GM12874 (cell line): ENCODE measurements at regions not wholly inside any gene's neighbourhood (a gene's known extent, or its start where the extent isn't known, plus 50 kb on each side); places are given as distances from the start of the nearest gene placed in this dataset.

Experiments
- TF ChIP-seq, protein P1 (sequence below): IDR thresholded peaks from 2 replicates; pipeline ENCODE4 v1.5.1; 2011; ENCODE audit warnings: low read depth, mild to moderate bottlenecking, control low read depth, low read length, moderate library complexity; ENCODE audit not compliant: insufficient read depth

DNA sequence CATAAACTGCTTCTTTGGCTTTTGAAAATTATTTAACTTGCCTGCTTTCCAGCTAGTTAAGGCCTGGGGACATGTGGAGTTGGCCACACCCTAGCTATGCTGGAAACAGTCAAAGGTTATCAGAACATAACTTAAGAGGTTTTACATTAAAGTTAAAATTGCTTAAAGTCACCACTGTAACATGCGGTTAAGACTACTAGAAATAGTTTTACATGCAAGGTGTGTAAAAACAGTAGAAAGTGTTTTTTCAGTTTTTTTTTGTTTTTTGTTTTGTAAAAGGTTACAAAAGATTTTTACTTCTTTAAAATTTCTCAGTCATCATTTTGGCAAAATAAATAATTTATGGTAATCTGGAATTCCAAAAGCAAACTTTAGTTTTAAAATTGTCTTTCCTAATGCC lies 763.1 kb downstream of the UQCRFS1 start:
- TF ChIP-seq, protein P1, sequence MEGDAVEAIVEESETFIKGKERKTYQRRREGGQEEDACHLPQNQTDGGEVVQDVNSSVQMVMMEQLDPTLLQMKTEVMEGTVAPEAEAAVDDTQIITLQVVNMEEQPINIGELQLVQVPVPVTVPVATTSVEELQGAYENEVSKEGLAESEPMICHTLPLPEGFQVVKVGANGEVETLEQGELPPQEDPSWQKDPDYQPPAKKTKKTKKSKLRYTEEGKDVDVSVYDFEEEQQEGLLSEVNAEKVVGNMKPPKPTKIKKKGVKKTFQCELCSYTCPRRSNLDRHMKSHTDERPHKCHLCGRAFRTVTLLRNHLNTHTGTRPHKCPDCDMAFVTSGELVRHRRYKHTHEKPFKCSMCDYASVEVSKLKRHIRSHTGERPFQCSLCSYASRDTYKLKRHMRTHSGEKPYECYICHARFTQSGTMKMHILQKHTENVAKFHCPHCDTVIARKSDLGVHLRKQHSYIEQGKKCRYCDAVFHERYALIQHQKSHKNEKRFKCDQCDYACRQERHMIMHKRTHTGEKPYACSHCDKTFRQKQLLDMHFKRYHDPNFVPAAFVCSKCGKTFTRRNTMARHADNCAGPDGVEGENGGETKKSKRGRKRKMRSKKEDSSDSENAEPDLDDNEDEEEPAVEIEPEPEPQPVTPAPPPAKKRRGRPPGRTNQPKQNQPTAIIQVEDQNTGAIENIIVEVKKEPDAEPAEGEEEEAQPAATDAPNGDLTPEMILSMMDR: no peak

GRCh38 chr19:28446511-28446910 lies 766.4 kb downstream of the UQCRFS1 start:
- TF ChIP-seq, protein P1: no peak

DNA sequence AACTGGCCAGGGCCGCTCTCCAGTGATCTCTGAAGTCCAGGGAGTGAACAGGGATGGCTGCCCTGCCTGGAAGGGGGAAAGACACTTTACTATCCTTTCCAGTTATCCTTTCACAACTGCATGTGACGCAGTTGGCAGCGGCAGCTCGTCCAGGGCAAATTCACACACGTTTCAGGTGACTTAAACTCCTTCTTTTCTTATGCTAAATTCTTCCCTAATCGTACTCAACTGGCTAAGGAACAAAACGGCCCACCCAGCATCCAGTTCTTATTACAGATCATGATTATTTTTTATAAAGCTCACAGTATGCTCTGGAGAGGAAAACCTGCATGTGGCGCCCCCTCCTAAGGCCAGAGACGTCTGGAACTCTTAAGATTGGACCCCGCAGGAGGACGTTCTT lies 767.1 kb downstream of the UQCRFS1 start:
- TF ChIP-seq, protein P1: no peak

DNA sequence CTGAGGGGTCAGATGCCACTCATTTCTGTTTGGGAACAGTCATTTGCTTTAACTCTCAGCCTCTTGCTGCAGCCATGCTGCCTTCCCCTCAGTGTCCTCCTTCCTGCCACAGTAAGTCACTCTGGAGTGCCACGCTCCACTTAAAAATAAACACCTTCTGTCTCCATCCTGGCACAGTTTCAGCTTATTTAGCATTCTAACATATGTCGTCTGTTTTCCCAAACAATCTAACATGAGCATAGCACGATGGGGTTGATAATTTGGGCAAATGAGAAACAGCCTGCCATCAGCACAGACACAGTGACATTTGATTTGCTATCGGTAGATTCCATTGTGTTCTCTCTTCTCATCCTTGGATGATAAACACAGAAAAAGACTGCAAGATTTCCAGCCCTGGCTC lies 768.6 kb downstream of the UQCRFS1 start:
- TF ChIP-seq, protein P1: no peak

- TF ChIP-seq, protein P1: no peak
These were observed 769.6 kb downstream of the UQCRFS1 start for GRCh38 chr19:28443361-28443760.

- TF ChIP-seq, protein P1: no peak
These were observed 775.3 kb downstream of the UQCRFS1 start for GRCh38 chr19:28437390-28438346.

GRCh38 chr19:28436320-28436719 lies 776.6 kb downstream of the UQCRFS1 start:
- TF ChIP-seq, protein P1: no peak
